ENCODE measurements at regions not wholly inside any gene's neighbourhood (a gene's known extent, or its start where the extent isn't known, plus 50 kb on each side); places are given as distances from the start of the nearest gene placed in this dataset.

DNA sequence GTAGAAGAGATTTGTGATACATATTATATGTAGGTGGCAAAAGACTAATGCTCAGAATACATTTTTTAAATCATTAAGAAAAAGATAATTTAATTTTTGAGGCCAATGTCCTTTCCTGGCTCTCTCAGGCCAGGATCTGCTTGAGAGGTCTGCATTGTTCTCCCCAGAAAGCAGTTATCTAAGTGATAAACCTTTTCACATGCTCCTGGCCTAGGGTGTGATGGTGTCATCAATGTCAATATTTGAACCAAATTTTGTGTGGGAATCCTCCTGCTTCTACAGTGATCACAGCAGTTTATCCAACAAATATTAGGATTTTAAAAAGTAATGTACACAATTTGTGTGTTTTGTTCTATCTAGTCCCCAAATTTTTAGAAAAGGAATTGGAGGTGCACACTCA lies 166.6 kb downstream of the DIRAS2 start (continued):
- TF ChIP-seq ZNF223 (tag by site-specific recombination; IDR thresholded peaks at IDR 0.05) (no peak), BCL11A (tag by site-specific recombination; IDR thresholded peaks at IDR 0.05; ENCODE audit: low read depth) (no peak)

GRCh38 chr9:90477535-90477934 lies 165.1 kb downstream of the DIRAS2 start:
- TF ChIP-seq WT1 (tag by site-specific recombination; IDR thresholded peaks at IDR 0.05) (no peak), ZNF2 (tag by site-specific recombination; IDR thresholded peaks at IDR 0.05) (no peak), ZNF157 (tag by site-specific recombination; IDR thresholded peaks at IDR 0.05) (no peak), GLI2 (tag by site-specific recombination; IDR thresholded peaks at IDR 0.05; ENCODE audit: borderline replicate concordance, low read depth) (no peak), IKZF3 (tag by site-specific recombination; IDR thresholded peaks at IDR 0.05) (no peak), ZBTB1 (tag by site-specific recombination; IDR thresholded peaks at IDR 0.05) (no peak)
- no peaks in the 10 kb centered on the region for H3K9me3 ChIP-seq (ENCODE audit: control insufficient read depth, insufficient read depth, low read depth, low read length)
- ChIA-PET POLR2A (no interaction called here), CTCF (interaction anchor here (0.6 to 0.7 kb wide), 2 partner anchors 96 to 879 kb away, joined by 3 to 5 read pairs; no protein-coding TSS in a partner anchor)
- H3K27ac ChIP-seq (ENCODE audit: extremely low read depth, low read depth, low read length) = no peak overlapping the region
- no peak overlapping the region for H3K4me3 ChIP-seq (ENCODE audit: low read depth, low read length)
- H3K36me3 ChIP-seq (ENCODE audit: control insufficient read depth in 2 of 2, insufficient read depth in 1 of 2, low read length in 2 of 2) = no peaks in the 10 kb centered on the region
- H3K4me1 ChIP-seq (ENCODE audit: control insufficient read depth, insufficient read depth, low read length) = no peaks in the 10 kb centered on the region

DNA sequence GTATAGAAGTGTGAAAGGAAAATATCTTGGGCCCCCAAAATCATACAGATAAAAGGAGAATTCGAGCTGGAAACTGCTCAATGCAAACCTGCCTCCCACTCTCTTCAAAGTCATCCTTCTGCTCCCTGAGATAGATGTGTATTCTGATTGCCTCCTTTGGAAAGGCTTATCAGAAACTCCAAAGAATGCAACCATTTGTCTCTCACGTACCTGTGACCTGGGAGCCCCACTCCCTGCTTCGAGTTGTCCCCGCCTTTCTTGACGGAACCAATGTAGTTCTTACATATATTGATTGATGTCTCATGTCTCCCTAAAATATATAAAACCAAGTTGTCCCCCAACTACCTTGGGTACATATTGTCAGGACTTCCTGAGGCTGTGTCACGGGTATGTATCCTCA lies 163.8 kb downstream of the DIRAS2 start:
- H3K9me3 ChIP-seq (ENCODE audit: control insufficient read depth, insufficient read depth, low read depth, low read length) = no peaks in the 10 kb centered on the region
- no peaks in the 10 kb centered on the region for H3K36me3 ChIP-seq (ENCODE audit: control insufficient read depth in 2 of 2, insufficient read depth in 1 of 2, low read length in 2 of 2)
- CTCF ChIA-PET = no interaction called here
- no peak overlapping the region for H3K4me3 ChIP-seq (ENCODE audit: low read depth, low read length)
- H3K4me1 ChIP-seq (ENCODE audit: control insufficient read depth, insufficient read depth, low read length) = no peaks in the 10 kb centered on the region
- POLR2A ChIA-PET = no interaction called here
- TF ChIP-seq ZNF704 (tag by site-specific recombination; IDR thresholded peaks at IDR 0.05) (no peak), MYNN (tag by site-specific recombination; IDR thresholded peaks at IDR 0.05; ENCODE audit: borderline replicate concordance) (no peak), ZNF292 (tag by site-specific recombination; IDR thresholded peaks at IDR 0.05; ENCODE audit: borderline replicate concordance, low read depth) (no peak)
- TF ChIP-seq, protein P1, sequence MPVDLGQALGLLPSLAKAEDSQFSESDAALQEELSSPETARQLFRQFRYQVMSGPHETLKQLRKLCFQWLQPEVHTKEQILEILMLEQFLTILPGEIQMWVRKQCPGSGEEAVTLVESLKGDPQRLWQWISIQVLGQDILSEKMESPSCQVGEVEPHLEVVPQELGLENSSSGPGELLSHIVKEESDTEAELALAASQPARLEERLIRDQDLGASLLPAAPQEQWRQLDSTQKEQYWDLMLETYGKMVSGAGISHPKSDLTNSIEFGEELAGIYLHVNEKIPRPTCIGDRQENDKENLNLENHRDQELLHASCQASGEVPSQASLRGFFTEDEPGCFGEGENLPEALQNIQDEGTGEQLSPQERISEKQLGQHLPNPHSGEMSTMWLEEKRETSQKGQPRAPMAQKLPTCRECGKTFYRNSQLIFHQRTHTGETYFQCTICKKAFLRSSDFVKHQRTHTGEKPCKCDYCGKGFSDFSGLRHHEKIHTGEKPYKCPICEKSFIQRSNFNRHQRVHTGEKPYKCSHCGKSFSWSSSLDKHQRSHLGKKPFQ (tag by site-specific recombination; IDR thresholded peaks at IDR 0.05) = no peak
- H3K27ac ChIP-seq (ENCODE audit: extremely low read depth, low read depth, low read length) = no peak overlapping the region

DNA sequence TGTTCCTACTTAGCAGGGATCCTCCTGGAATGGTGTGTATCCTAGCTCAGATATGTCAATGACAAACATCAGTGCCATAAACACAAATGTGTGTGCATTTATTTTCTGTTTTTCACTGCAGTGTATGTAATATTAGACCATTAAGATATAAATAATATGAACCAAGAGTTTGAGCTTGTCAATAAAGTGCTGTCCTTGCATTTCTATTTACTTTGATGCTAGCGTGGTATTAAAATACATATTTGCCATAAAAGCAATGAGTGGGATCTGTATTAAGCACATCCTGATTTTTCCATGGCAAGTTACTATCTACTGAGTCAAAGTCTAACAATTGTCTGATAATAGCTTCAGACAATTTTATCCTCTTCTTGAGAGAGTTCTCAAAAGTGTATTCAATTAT lies 157.6 kb downstream of the DIRAS2 start:
- H3K27ac ChIP-seq (ENCODE audit: extremely low read depth, low read depth, low read length) = no peak overlapping the region
- POLR2A ChIA-PET = interaction anchor here (0.6 kb wide), 1 partner anchor 21 kb away, joined by 3 read pairs; no protein-coding TSS in a partner anchor
- TF ChIP-seq ZFP37 (tag by site-specific recombination; IDR thresholded peaks at IDR 0.05) = no peak
- TF ChIP-seq ZNF449 (tag by site-specific recombination; IDR thresholded peaks at IDR 0.05) = no peak
- no peak for TF ChIP-seq ZBTB49 (tag by site-specific recombination; IDR thresholded peaks at IDR 0.05; ENCODE audit: low read depth)
- TF ChIP-seq ZNF114 (tag by site-specific recombination; IDR thresholded peaks at IDR 0.05) = no peak
- TF ChIP-seq KLF10 (tag by site-specific recombination; IDR thresholded peaks at IDR 0.05) = no peak
- TF ChIP-seq, protein P2, sequence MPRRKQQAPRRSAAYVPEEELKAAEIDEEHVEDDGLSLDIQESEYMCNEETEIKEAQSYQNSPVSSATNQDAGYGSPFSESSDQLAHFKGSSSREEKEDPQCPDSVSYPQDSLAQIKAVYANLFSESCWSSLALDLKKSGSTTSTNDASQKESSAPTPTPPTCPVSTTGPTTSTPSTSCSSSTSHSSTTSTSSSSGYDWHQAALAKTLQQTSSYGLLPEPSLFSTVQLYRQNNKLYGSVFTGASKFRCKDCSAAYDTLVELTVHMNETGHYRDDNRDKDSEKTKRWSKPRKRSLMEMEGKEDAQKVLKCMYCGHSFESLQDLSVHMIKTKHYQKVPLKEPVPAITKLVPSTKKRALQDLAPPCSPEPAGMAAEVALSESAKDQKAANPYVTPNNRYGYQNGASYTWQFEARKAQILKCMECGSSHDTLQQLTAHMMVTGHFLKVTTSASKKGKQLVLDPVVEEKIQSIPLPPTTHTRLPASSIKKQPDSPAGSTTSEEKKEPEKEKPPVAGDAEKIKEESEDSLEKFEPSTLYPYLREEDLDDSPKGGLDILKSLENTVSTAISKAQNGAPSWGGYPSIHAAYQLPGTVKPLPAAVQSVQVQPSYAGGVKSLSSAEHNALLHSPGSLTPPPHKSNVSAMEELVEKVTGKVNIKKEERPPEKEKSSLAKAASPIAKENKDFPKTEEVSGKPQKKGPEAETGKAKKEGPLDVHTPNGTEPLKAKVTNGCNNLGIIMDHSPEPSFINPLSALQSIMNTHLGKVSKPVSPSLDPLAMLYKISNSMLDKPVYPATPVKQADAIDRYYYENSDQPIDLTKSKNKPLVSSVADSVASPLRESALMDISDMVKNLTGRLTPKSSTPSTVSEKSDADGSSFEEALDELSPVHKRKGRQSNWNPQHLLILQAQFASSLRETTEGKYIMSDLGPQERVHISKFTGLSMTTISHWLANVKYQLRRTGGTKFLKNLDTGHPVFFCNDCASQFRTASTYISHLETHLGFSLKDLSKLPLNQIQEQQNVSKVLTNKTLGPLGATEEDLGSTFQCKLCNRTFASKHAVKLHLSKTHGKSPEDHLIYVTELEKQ (tag by site-specific recombination; IDR thresholded peaks at IDR 0.05; ENCODE audit: borderline replicate concordance) = no peak
- TF ChIP-seq HOXD13 (CRISPR knock-in tag; IDR thresholded peaks at IDR 0.05; ENCODE audit: borderline replicate concordance) = no peak
- no peak for TF ChIP-seq ZNF549 (tag by site-specific recombination; IDR thresholded peaks at IDR 0.05)
- no peak for TF ChIP-seq ZNF701 (tag by site-specific recombination; IDR thresholded peaks at IDR 0.05)
- H3K4me3 ChIP-seq (ENCODE audit: low read depth, low read length) = no peak overlapping the region
- H3K9me3 ChIP-seq (ENCODE audit: control insufficient read depth, insufficient read depth, low read depth, low read length) = no peaks in the 10 kb centered on the region
- CTCF ChIA-PET = no interaction called here
- no peaks in the 10 kb centered on the region for H3K4me1 ChIP-seq (ENCODE audit: control insufficient read depth, insufficient read depth, low read length)
- H3K36me3 ChIP-seq (ENCODE audit: control insufficient read depth in 2 of 2, insufficient read depth in 1 of 2, low read length in 2 of 2) = no peaks in the 10 kb centered on the region
